ENCODE measurements at regions not wholly inside any gene's neighbourhood (a gene's known extent, or its start where the extent isn't known, plus 50 kb on each side); places are given as distances from the start of the nearest gene placed in this dataset.

- POLR2A ChIA-PET, result no interaction called here
- TF ChIP-seq, protein P1, sequence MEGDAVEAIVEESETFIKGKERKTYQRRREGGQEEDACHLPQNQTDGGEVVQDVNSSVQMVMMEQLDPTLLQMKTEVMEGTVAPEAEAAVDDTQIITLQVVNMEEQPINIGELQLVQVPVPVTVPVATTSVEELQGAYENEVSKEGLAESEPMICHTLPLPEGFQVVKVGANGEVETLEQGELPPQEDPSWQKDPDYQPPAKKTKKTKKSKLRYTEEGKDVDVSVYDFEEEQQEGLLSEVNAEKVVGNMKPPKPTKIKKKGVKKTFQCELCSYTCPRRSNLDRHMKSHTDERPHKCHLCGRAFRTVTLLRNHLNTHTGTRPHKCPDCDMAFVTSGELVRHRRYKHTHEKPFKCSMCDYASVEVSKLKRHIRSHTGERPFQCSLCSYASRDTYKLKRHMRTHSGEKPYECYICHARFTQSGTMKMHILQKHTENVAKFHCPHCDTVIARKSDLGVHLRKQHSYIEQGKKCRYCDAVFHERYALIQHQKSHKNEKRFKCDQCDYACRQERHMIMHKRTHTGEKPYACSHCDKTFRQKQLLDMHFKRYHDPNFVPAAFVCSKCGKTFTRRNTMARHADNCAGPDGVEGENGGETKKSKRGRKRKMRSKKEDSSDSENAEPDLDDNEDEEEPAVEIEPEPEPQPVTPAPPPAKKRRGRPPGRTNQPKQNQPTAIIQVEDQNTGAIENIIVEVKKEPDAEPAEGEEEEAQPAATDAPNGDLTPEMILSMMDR (IDR thresholded peaks at IDR 0.05), result no peak
- no peaks in the 10 kb centered on the region for H3K36me3 ChIP-seq (ENCODE audit: insufficient read depth, low read length)
- no peak overlapping the region for H3K4me3 ChIP-seq (ENCODE audit: low read length)
- Mint-ChIP-seq H3K27me3 (no peaks in the 10 kb centered on the region), H3K4me1 (ENCODE audit: low read depth) (no peaks in the 10 kb centered on the region), H3K4me3 (no peak overlapping the region), H3K27ac (no peak overlapping the region), H3K9me3 (no peaks in the 10 kb centered on the region), H3K36me3 (ENCODE audit: low read depth) (no peaks in the 10 kb centered on the region)
- no peaks in the 10 kb centered on the region for H3K9me3 ChIP-seq (ENCODE audit: control insufficient read depth in 1 of 2, insufficient read depth in 1 of 2, low read length in 2 of 2)
- H3K4me1 ChIP-seq (ENCODE audit: insufficient read depth, low read length), result no peaks in the 10 kb centered on the region
- H3K27ac ChIP-seq (ENCODE audit: low read depth in 1 of 2, low read length in 2 of 2), result no peak overlapping the region
- no peak for DNase-seq
- no peaks in the 10 kb centered on the region for H3K27me3 ChIP-seq (ENCODE audit: control insufficient read depth in 1 of 2, insufficient read depth in 2 of 2, low read length in 2 of 2)
- CTCF ChIA-PET, result no interaction called here
- ATAC-seq (ENCODE audit: poor library complexity), result no peak
- intact Hi-C loops (cut with DNase I, micrococcal nuclease), result no loop called here
These were observed 61.4 kb upstream of the ABCC4 start for GRCh38 chr13:95362666-95363065.

DNA sequence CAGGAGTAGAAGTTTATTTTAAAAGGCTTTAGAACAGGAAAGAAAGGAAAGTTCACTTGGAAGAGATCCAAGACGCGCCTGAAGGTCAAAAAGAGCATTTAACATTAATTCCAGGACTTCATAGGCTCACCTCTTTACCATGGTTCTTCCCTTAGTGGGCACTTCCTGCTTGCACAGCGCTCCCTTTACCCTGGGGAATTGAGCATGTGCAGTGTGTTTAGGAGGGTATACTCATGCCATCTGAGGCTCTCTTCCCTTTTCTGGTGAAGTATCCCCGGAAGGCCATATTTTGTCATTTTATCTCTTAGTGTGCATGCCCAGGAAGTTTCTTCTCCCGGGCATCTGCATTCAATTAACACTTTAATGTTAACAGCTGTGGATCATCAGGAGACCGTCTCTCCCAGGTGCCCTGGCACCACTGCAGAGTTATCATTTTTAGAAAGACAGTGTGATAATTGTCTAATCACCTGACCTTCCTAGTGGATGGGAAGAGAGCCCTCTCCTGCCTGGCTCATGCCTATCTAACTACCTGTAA is 66.1 kb upstream of the ABCC4 start:
- H3K36me3 ChIP-seq (ENCODE audit: insufficient read depth, low read length), result no peaks in the 10 kb centered on the region
- no peak overlapping the region for H3K4me3 ChIP-seq (ENCODE audit: low read length)
- Mint-ChIP-seq H3K9me3 (no peaks in the 10 kb centered on the region), H3K36me3 (ENCODE audit: low read depth) (no peaks in the 10 kb centered on the region), H3K4me3 (no peak overlapping the region), H3K4me1 (ENCODE audit: low read depth) (no peaks in the 10 kb centered on the region), H3K27ac (no peak overlapping the region), H3K27me3 (no peaks in the 10 kb centered on the region)
- intact Hi-C loops (cut with DNase I, micrococcal nuclease), result no loop called here
- POLR2A ChIA-PET, result interaction anchor here (1.2 kb wide), 1 partner anchor 688 kb away, joined by 3 read pairs; no protein-coding TSS in a partner anchor
- no peak overlapping the region for H3K27ac ChIP-seq (ENCODE audit: low read depth in 1 of 2, low read length in 2 of 2)
- H3K27me3 ChIP-seq (ENCODE audit: control insufficient read depth in 1 of 2, insufficient read depth in 2 of 2, low read length in 2 of 2), result no peaks in the 10 kb centered on the region
- ATAC-seq (ENCODE audit: poor library complexity) (no peak), DNase-seq (no peak)
- H3K9me3 ChIP-seq (ENCODE audit: control insufficient read depth in 1 of 2, insufficient read depth in 1 of 2, low read length in 2 of 2), result no peaks in the 10 kb centered on the region
- CTCF ChIA-PET, result no interaction called here
- no peaks in the 10 kb centered on the region for H3K4me1 ChIP-seq (ENCODE audit: insufficient read depth, low read length)
- TF ChIP-seq, protein P1 (IDR thresholded peaks at IDR 0.05), result no peak

- Histone ChIP-seq H3K36me3 (ENCODE audit: insufficient read depth, low read length) (no peaks in the 10 kb centered on the region), H3K27me3 (ENCODE audit: control insufficient read depth in 1 of 2, insufficient read depth in 2 of 2, low read length in 2 of 2) (no peaks in the 10 kb centered on the region), H3K4me1 (ENCODE audit: insufficient read depth, low read length) (no peaks in the 10 kb centered on the region), H3K4me3 (ENCODE audit: low read length) (no peak overlapping the region), H3K9me3 (ENCODE audit: control insufficient read depth in 1 of 2, insufficient read depth in 1 of 2, low read length in 2 of 2) (no peaks in the 10 kb centered on the region), H3K27ac (ENCODE audit: low read depth in 1 of 2, low read length in 2 of 2) (no peak overlapping the region)
- H3K27ac Mint-ChIP-seq, result no peak overlapping the region
- DNase-seq (no peak), ATAC-seq (ENCODE audit: poor library complexity) (no peak)
- no peaks in the 10 kb centered on the region for H3K9me3 Mint-ChIP-seq
- intact Hi-C loops (cut with DNase I, micrococcal nuclease), result no loop called here
- ChIA-PET POLR2A (interaction anchor here (1.2 kb wide), 1 partner anchor 690 kb away, joined by 3 read pairs; no protein-coding TSS in a partner anchor), CTCF (no interaction called here)
- no peaks in the 10 kb centered on the region for H3K36me3 Mint-ChIP-seq (ENCODE audit: low read depth)
- no peaks in the 10 kb centered on the region for H3K4me1 Mint-ChIP-seq (ENCODE audit: low read depth)
- no peak overlapping the region for H3K4me3 Mint-ChIP-seq
- H3K27me3 Mint-ChIP-seq, result no peaks in the 10 kb centered on the region
- TF ChIP-seq, protein P1 (IDR thresholded peaks at IDR 0.05), result no peak
These were observed 67.7 kb upstream of the ABCC4 start for GRCh38 chr13:95368998-95369397.
